ENCODE measurements at regions not wholly inside any gene's neighbourhood (a gene's known extent, or its start where the extent isn't known, plus 50 kb on each side); places are given as distances from the start of the nearest gene placed in this dataset.
"Not testable (repeated sequence)": the region's sequence is repeated elsewhere in the genome, so short reads cannot be mapped to it uniquely, and the experiment has no call there.

- DNase-seq: no peak
These were observed 919.7 kb upstream of the GYPC start for GRCh38 chr2:125736306-125736705.

DNA sequence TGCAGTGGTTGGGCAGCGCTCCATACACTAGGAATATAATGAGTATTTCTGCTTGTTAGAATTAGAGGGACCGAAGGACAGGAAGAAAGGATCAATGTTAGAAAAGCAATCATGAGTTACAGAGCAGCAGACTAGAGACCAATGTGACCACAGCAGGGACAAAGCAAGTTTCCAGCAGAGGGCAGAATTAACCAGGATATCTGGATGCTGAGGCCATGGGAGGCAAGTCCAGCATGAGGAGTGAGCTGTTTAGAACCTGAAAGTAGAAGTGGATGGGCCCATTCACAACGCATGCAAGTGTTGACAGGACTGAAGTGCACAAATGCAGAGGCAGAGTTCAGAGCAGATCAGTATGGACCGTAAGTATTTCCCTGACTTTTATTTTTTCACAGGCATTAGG is 910.4 kb upstream of the GYPC start:
- DNase-seq: no peak

GRCh38 chr2:125746321-125747164 is 909.4 kb upstream of the GYPC start:
- DNase-seq: no peak

DNA sequence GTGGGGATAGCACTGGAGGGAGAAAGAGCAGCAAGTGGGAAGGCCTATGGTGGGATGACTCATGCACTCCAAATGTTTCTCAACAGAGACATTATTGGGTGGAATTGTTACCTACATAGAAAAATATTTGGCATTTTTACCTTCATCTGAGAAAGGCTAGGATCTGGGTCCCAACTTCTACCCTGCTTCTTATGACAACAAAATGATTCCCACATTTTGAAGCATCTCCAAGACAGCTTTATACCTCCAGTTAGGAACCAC is 908.9 kb upstream of the GYPC start:
- DNase-seq: no peak

- DNase-seq: no peak
These were observed 899.5 kb upstream of the GYPC start for GRCh38 chr2:125756431-125756830.

DNA sequence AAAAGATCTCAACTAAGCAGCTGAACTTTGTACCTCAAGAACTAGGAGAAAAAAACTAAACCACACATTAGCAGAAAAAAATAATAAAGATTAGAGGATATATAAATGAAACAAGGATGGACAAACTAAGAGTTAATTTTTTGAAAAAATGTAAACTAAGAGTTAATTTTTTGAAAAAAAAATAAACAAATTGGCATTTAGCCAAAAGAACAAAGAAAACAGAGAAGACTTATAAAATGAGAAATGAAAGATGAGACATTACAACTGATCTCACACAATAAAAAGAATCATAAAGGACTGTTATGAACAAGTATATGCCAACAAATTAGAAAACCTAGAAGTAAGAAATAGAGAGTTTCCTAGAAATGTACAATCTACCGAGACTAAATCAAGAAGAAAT is 859.2 kb upstream of the GYPC start:
- no peak for DNase-seq

DNA sequence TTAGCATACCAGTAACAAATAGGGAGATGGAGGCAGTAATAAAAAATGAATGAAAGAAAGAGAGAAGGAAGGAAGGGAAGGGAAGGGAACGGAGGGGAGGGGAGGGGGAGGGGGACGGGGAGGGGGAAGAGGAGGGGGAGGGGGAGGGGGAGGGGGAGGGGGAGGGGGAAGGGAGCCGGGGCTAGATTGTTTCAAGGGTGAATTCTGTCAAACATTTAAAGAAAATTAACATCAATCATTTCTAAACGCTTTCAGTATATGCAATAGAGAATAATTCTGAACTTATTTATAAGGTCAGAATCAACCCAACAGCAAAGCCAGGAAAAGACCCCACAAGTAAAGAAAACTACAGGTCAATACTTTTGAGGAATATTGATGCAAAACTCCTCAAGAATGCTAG is 858.8 kb upstream of the GYPC start:
- no peak for DNase-seq

DNA sequence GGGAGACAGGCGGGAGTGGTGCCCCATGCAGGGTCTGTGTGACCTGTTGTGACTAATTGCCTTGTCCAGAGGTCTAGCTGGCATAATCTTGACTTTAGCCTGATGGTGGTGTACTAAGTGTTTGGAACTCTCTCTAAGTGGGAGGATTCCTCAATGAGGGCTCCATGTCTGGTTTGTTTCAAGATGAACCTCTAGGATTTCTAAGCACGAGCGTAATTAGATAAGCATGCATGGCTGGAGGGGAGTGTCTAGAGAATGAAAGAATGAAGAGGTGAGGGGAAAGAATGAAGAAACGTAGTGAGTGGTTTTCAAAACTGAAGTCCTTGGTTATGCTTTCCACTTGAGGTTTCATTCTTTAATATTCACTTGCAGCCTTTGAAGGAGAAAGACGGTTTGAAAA is 833.2 kb upstream of the GYPC start:
- DNase-seq: no peak

- DNase-seq: not testable (repeated sequence)
These were observed 830.2 kb upstream of the GYPC start for GRCh38 chr2:125825781-125826180.

- DNase-seq: no peak
These were observed 818.8 kb upstream of the GYPC start for GRCh38 chr2:125837128-125837527.

DNA sequence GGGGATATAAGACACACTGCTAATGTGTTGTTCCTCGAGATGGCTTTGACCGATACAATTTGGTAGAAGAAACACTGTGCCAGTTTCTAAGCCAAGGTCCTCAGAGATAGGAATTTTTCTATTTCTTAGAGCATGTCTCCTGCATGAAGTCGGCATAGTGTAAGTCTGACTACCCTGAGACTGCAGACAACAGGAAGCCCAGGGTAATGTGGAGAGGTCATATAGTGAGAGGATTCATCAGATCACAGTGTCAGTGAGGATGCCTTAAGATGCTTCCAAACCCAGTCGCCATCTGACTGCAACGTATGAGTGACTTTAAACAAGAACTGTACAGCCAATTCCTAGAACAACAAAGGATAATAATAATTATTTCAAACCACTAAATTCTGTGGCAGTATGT is 818.3 kb upstream of the GYPC start:
- no peak for DNase-seq

DNA sequence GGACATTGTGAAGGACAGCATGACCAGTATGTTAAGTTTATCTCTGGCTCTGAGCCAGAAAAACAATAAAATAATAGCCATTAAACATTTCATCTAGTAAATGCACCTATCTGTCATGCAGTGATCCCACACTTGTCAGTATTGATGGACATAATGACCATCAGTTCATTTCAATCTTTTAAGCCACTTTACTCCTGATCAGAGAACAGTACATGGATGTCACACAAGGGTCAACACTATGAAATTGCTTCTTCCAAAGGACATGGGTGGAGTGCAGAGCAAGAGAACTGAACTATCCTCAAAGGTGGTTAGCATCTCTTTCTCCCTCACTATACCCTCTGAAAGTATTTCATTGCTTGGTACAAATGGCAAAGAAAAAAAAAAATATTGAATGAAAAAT is 816.0 kb upstream of the GYPC start:
- DNase-seq: no peak

DNA sequence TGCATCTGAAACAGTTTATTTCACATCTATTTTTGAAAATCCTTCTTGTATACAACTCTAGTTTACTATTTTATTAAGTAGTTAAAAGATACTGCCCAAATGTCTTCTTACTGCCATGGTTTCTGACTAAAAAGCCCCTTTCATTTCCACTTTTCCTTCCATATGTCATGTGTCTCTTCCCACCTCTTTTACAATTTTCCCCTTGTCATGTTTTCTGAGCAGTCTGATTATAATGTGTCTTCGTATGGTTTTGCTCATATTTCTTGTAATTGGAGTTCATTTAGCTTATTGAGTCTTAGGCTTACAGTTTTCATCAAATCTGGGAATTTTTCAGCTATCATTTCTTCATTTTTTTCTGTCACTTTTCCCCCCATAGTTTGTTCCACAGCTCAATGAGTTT is 813.9 kb upstream of the GYPC start:
- no peak for DNase-seq

DNA sequence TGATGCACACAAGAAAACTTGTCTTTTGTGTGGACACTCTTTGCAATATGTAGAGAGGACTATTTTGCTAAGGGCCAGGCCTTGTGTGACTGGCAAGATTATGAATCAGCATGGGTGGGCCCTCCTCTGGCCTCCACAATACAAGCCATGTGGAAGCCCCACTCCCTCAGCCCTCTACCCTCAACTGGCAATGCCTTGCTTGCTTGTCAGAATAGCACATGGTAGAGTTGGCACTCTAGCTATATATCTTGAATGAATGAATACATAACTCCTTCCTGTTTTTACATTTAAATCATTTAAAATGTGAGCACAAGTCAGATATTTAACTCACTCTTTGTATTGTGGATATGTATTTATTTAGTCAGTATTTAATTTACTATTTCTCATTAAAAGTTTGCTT is 805.4 kb upstream of the GYPC start:
- no peak for DNase-seq

- DNase-seq: no peak
These were observed 803.6 kb upstream of the GYPC start for GRCh38 chr2:125852364-125852763.

DNA sequence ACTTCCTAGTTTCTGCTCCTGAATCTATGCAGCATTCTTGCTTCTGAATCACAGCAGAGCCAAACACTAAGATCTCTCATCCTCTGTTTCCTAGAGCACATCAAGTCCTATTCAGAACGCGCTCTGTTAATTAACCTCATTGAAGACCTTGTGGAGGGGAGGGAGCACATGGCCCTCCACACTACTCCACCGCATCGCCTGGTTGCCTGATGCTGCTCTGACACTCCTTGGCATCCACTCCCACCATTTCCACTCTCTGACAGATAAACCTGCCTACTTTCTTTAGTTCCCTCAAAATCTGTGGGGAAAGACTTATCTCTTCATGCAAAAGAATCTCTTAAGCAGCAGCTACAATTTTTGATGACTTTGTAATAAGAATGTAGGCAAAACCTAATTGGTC is 802.3 kb upstream of the GYPC start:
- DNase-seq: no peak

GRCh38 chr2:125855204-125855603 is 800.8 kb upstream of the GYPC start:
- DNase-seq: no peak

DNA sequence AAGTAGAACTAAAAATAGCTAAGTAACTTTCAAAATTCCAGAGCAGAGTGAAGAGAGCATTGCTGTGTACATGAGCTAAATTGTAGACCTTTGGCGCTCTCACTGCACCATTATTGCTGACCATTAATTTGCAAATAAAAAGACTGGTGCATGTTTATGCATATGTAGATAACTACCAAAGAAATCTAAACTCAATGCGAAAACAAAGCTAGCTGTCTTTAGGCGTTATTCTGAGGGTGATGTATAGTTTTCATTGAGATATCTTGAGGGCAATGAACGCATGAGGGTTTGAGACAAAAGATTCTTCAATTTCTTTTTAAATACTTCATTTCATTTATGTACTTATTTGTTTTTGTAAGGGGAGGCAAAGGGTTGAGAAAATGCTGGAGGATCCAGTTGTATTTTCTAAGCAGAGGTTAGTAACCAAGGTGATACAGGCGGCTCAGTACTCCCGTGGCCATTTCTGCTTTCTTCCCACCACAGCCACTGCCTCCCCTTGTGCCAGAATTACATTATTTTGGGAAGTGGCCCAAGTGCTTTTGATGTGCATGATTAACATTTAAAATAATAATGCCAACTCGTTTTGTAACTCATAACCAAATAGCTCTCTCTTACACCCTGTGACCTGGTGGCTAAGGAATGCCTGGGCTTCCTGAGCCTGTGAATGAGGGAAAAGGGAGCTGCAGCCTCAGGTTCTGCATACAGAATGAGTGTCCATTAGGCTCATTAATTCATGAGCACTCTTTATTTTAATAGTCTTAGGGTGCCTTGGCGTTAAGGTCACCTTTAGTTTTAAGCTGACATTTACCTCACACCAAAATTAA is 797.8 kb upstream of the GYPC start:
- DNase-seq: no peak

DNA sequence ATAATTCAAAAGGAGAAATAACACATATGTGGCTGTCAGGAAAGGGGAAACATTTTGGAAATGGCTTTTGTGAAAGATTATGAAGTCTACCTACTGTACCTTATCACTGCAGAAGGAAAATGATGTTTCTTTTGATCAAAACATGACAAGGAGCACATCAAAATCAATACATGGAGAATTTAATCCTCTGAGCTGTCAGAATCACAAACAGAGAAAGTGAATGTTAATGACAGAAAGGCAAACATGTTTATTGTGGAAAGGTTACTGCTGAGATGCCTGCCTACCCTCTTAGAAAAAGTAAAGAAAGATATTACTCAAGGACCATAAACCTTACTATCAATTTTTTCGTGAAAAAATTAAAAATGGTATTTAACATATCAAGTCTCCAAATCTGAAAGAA is 794.5 kb upstream of the GYPC start:
- no peak for DNase-seq

GRCh38 chr2:125867908-125868307 is 788.0 kb upstream of the GYPC start:
- DNase-seq: no peak

DNA sequence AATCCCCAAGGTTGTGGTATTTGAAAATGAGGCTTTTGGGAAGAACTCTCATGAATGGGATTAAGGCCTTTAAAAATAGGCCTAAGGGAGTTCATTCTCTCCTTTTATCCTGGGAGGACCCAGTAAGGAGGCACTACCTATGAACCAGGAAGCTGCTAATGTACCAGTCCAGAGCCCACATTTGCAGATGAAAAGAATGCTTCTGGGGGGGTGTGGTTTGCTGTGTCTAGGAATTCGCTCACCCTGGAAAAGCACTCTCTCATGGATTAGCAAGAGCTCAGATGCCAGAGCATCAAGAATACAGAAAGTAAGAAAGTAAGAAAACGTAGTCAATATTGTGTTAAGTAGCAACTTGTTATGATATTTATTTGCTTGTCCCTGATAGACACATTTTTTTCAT is 785.7 kb upstream of the GYPC start:
- DNase-seq: no peak

- DNase-seq: no peak
These were observed 785.2 kb upstream of the GYPC start for GRCh38 chr2:125870746-125871145.

GRCh38 chr2:125874564-125874963 is 781.4 kb upstream of the GYPC start:
- DNase-seq: no peak

GRCh38 chr2:125885340-125885739 is 770.6 kb upstream of the GYPC start:
- DNase-seq: no peak

DNA sequence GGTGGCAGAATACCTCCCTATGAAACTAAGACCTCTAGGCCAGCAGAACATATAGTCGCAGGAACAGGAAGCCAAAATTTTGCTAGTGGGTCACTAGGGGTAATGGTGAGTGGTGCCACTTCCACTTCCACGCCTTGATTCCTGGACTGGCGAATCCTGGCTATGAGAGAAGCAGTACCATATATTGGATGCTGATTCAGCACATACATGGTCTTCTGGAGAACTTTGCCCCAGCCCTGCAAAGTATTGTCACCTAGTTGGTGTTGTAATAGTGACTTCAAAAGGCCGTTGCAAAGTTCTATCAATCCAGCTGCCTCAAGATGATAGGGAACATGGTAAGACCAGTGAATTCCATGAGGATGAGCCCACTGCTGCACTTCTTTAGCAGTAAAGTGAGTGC is 769.8 kb upstream of the GYPC start:
- DNase-seq: no peak

Measured in stimulated activated CD4-positive, alpha-beta T cell treated with anti-CD3 and anti-CD28 coated beads, Interleukin-12 subunit alpha, Interleukin-12 subunit beta, amount 100 ng/mL, for 4 hours (primary cell).